ENCODE measurements at regions not wholly inside any gene's neighbourhood (a gene's known extent, or its start where the extent isn't known, plus 50 kb on each side); places are given as distances from the start of the nearest gene placed in this dataset.

- TF ChIP-seq CTCF (IDR thresholded peaks at IDR 0.05) = no peak
Measured at GRCh38 chr11:72494109-72494429, 59.7 kb upstream of the CLPB start.

GRCh38 chr11:72493426-72494108 lies 59.2 kb upstream of the CLPB start:
- no peak for ATAC-seq (ENCODE audit: low FRiP score)
- no peak for TF ChIP-seq CTCF (IDR thresholded peaks at IDR 0.05)

More at GRCh38 chr11:72494109-72494429, 59.7 kb upstream of the CLPB start:
- ATAC-seq (ENCODE audit: low FRiP score) (no peak), DNase-seq (ENCODE audit: low spot score) (no peak)

GRCh38 chr11:72491001-72491400 lies 56.7 kb upstream of the CLPB start:
- DNase-seq (ENCODE audit: low spot score) = no peak

More at GRCh38 chr11:72493426-72494108, 59.2 kb upstream of the CLPB start:
- no peak for DNase-seq (ENCODE audit: low spot score)

More at GRCh38 chr11:72491001-72491400, 56.7 kb upstream of the CLPB start:
- ATAC-seq (ENCODE audit: low FRiP score) = no peak
- no peak for TF ChIP-seq CTCF (IDR thresholded peaks at IDR 0.05)
